CD4-positive, alpha-beta T cell treated with Interleukin-2 at 100 ng/mL for 4 hours (primary cell): ENCODE measurements at regions not wholly inside any gene's neighbourhood (a gene's known extent, or its start where the extent isn't known, plus 50 kb on each side); places are given as distances from the start of the nearest gene placed in this dataset.
"Not testable (repeated sequence)": the region's sequence is repeated elsewhere in the genome, so short reads cannot be mapped to it uniquely, and the experiment has no call there.

Source experiments
- DNase-seq: peaks from one replicate; pipeline ENCODE4 v3.0.0-alpha.2; 2020; ENCODE audit warnings: low spot score

GRCh38 chr2:191476901-191477300 lies 201.0 kb upstream of the NABP1 start:
- DNase-seq: no peak

- DNase-seq: no peak
These were observed 198.9 kb upstream of the NABP1 start for GRCh38 chr2:191478799-191479679.

- DNase-seq: no peak
These were observed 198.3 kb upstream of the NABP1 start for GRCh38 chr2:191479680-191480023.

- DNase-seq: no peak
These were observed 196.4 kb upstream of the NABP1 start for GRCh38 chr2:191481305-191482070.

GRCh38 chr2:191483117-191483516 lies 194.8 kb upstream of the NABP1 start:
- DNase-seq: no peak

GRCh38 chr2:191486584-191487320 lies 191.2 kb upstream of the NABP1 start:
- no peak for DNase-seq

GRCh38 chr2:191488135-191488534 lies 189.8 kb upstream of the NABP1 start:
- no peak for DNase-seq

- no peak for DNase-seq
These were observed 188.8 kb upstream of the NABP1 start for GRCh38 chr2:191489177-191489576.

GRCh38 chr2:191496838-191497237 lies 181.1 kb upstream of the NABP1 start:
- DNase-seq: no peak

- DNase-seq: no peak
These were observed 180.1 kb upstream of the NABP1 start for GRCh38 chr2:191497822-191498221.

- no peak for DNase-seq
These were observed 178.9 kb upstream of the NABP1 start for GRCh38 chr2:191499050-191499449.

GRCh38 chr2:191499874-191500565 lies 177.9 kb upstream of the NABP1 start:
- no peak for DNase-seq

- DNase-seq: no peak
These were observed 177.4 kb upstream of the NABP1 start for GRCh38 chr2:191500566-191500883.

GRCh38 chr2:191500884-191501560 lies 176.9 kb upstream of the NABP1 start:
- DNase-seq: no peak

GRCh38 chr2:191501561-191502168 lies 176.3 kb upstream of the NABP1 start:
- no peak for DNase-seq

GRCh38 chr2:191506515-191506914 lies 171.4 kb upstream of the NABP1 start:
- no peak for DNase-seq

GRCh38 chr2:191507252-191507853 lies 170.6 kb upstream of the NABP1 start:
- not testable (repeated sequence) for DNase-seq

GRCh38 chr2:191508738-191509137 lies 169.2 kb upstream of the NABP1 start:
- no peak for DNase-seq

GRCh38 chr2:191512216-191512835 lies 165.6 kb upstream of the NABP1 start:
- no peak for DNase-seq

GRCh38 chr2:191512874-191513273 lies 165.1 kb upstream of the NABP1 start:
- DNase-seq: no peak
